ENCODE measurements at regions not wholly inside any gene's neighbourhood (a gene's known extent, or its start where the extent isn't known, plus 50 kb on each side); places are given as distances from the start of the nearest gene placed in this dataset.

GRCh38 chr9:16147726-16148125 lies 594.9 kb downstream of the CCDC171 start:
- Histone ChIP-seq H3K9me1 (ENCODE audit: control insufficient read depth, insufficient read depth, low read length) (no peaks in the 10 kb centered on the region), H2AFZ (ENCODE audit: low read depth, low read length) (no peak overlapping the region), H3K9ac (ENCODE audit: insufficient read depth in 1 of 2, low read depth in 2 of 2, low read length in 2 of 2) (no peak overlapping the region), H3K4me2 (ENCODE audit: insufficient read depth, low read length) (no peak overlapping the region), H3K27ac (ENCODE audit: extremely low read depth, low read depth, low read length) (no peak overlapping the region), H3K36me3 (ENCODE audit: control insufficient read depth, insufficient read depth, low read length) (no peaks in the 10 kb centered on the region), H3K4me1 (replicated peaks in 1 of 2; ENCODE audit: control insufficient read depth in 2 of 2, insufficient read depth in 2 of 2, low read length in 2 of 2) (no peaks in the 10 kb centered on the region), H4K20me1 (replicated peaks; ENCODE audit: control insufficient read depth, insufficient read depth, low read length) (no peaks in the 10 kb centered on the region), H3K4me3 (no peak overlapping the region), H3K79me2 (ENCODE audit: control insufficient read depth, insufficient read depth, low read length) (no peaks in the 10 kb centered on the region), H3K27me3 (ENCODE audit: control insufficient read depth in 2 of 2, insufficient read depth in 2 of 2, low read length in 2 of 2) (no peaks in the 10 kb centered on the region), H3K9me3 (replicated peaks; ENCODE audit: control insufficient read depth, insufficient read depth, low read depth, low read length) (no peaks in the 10 kb centered on the region)
- DNase-seq (ENCODE audit: extremely low read depth in 1 of 4, low spot score in 3 of 4) (no peak), ATAC-seq (no peak), FAIRE-seq (no peak)
- 2% methylated on average over 7 of the region's 7 CpGs for WGBS (ENCODE audit: insufficient coverage, low coverage, missing lambda C conversion rate)
- POLR2A ChIA-PET = no interaction called here
- CTCF ChIA-PET (ENCODE audit: low intra/inter-chr PET ratio) = no interaction called here
- no TSS peak for BruUV-seq (replicated peaks)
- in situ Hi-C loops (cut with MboI) (no loop called here), intact Hi-C loops (cut with micrococcal nuclease) (no loop called here)
- TF ChIP-seq ZNF354B (CRISPR knock-in tag; IDR thresholded peaks at IDR 0.05) (no peak), ZFP36 (IDR thresholded peaks at IDR 0.05; ENCODE audit: low read depth, low read length, partially characterized antibody) (no peak), ZNF124 (CRISPR knock-in tag; IDR thresholded peaks at IDR 0.05) (no peak), XRCC5 (IDR thresholded peaks at IDR 0.05; ENCODE audit: low read depth, low read length) (no peak), C11orf30 (IDR thresholded peaks at IDR 0.05; ENCODE audit: low read depth) (no peak), NCOA2 (IDR thresholded peaks at IDR 0.05; ENCODE audit: partially characterized antibody in 2 of 2) (no peak), CXXC5 (CRISPR knock-in tag; IDR thresholded peaks at IDR 0.05) (no peak), LEF1 (IDR thresholded peaks at IDR 0.05) (no peak), KHSRP (IDR thresholded peaks at IDR 0.05) (no peak)

- Histone ChIP-seq H3K79me2 (ENCODE audit: control insufficient read depth, insufficient read depth, low read length) (no peaks in the 10 kb centered on the region), H2AFZ (ENCODE audit: low read depth, low read length) (no peak overlapping the region), H3K9me1 (ENCODE audit: control insufficient read depth, insufficient read depth, low read length) (no peaks in the 10 kb centered on the region), H3K9ac (ENCODE audit: insufficient read depth in 1 of 2, low read depth in 2 of 2, low read length in 2 of 2) (no peak overlapping the region), H3K27me3 (ENCODE audit: control insufficient read depth in 2 of 2, insufficient read depth in 2 of 2, low read length in 2 of 2) (no peaks in the 10 kb centered on the region), H3K9me3 (replicated peaks; ENCODE audit: control insufficient read depth, insufficient read depth, low read depth, low read length) (no peaks in the 10 kb centered on the region), H4K20me1 (replicated peaks; ENCODE audit: control insufficient read depth, insufficient read depth, low read length) (no peaks in the 10 kb centered on the region), H3K4me3 (no peak overlapping the region), H3K4me1 (replicated peaks in 1 of 2; ENCODE audit: control insufficient read depth in 2 of 2, insufficient read depth in 2 of 2, low read length in 2 of 2) (no peaks in the 10 kb centered on the region), H3K4me2 (ENCODE audit: insufficient read depth, low read length) (no peak overlapping the region), H3K27ac (ENCODE audit: extremely low read depth, low read depth, low read length) (no peak overlapping the region), H3K36me3 (ENCODE audit: control insufficient read depth, insufficient read depth, low read length) (no peaks in the 10 kb centered on the region)
- intact Hi-C loops (cut with micrococcal nuclease) (no loop called here), in situ Hi-C loops (cut with MboI) (no loop called here)
- FAIRE-seq = no peak
- no peak for ATAC-seq
- 0% methylated on average over 4 of the region's 4 CpGs for WGBS (ENCODE audit: insufficient coverage, low coverage, missing lambda C conversion rate)
- DNase-seq (ENCODE audit: extremely low read depth in 1 of 4, low spot score in 3 of 4) = no peak
- BruUV-seq (replicated peaks) = no TSS peak
- POLR2A ChIA-PET = no interaction called here
- CTCF ChIA-PET (ENCODE audit: low intra/inter-chr PET ratio) = no interaction called here
- TF ChIP-seq L3MBTL2 (IDR thresholded peaks at IDR 0.05) (no peak), PPARD (CRISPR knock-in tag; IDR thresholded peaks at IDR 0.05) (no peak), MTA3 (IDR thresholded peaks at IDR 0.05; ENCODE audit: borderline replicate concordance) (no peak), SNAPC5 (CRISPR knock-in tag; IDR thresholded peaks at IDR 0.05) (no peak), ZNF197 (CRISPR knock-in tag; IDR thresholded peaks at IDR 0.05; ENCODE audit: low read depth) (no peak), ZNF561 (CRISPR knock-in tag; conservative IDR thresholded peaks at IDR 0.05) (no peak), NBN (IDR thresholded peaks at IDR 0.05; ENCODE audit: low read depth) (no peak), JUNB (CRISPR knock-in tag; conservative IDR thresholded peaks at IDR 0.05) (no peak), ZNF75A (CRISPR knock-in tag; IDR thresholded peaks at IDR 0.05) (no peak)
- TF ChIP-seq, protein P1, sequence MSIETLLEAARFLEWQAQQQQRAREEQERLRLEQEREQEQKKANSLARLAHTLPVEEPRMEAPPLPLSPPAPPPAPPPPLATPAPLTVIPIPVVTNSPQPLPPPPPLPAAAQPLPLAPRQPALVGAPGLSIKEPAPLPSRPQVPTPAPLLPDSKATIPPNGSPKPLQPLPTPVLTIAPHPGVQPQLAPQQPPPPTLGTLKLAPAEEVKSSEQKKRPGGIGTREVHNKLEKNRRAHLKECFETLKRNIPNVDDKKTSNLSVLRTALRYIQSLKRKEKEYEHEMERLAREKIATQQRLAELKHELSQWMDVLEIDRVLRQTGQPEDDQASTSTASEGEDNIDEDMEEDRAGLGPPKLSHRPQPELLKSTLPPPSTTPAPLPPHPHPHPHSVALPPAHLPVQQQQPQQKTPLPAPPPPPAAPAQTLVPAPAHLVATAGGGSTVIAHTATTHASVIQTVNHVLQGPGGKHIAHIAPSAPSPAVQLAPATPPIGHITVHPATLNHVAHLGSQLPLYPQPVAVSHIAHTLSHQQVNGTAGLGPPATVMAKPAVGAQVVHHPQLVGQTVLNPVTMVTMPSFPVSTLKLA (conservative IDR thresholded peaks at IDR 0.05) = no peak
Observed at GRCh38 chr9:16150501-16150900, 597.7 kb downstream of the CCDC171 start.

Measured in K562 (cell line).